Subcutaneous abdominal adipose tissue (tissue), 5 donors: ENCODE measurements at regions not wholly inside any gene's neighbourhood (a gene's known extent, or its start where the extent isn't known, plus 50 kb on each side); places are given as distances from the start of the nearest gene placed in this dataset.

Experiments used
- H3K27ac ChIP-seq: one replicate; pipeline ENCODE4 v1.7.0; 2013; ENCODE audit warnings: low read depth, mild to moderate bottlenecking, inconsistent platforms, low read length, moderate library complexity
- H3K27me3 ChIP-seq, 5 donors: one replicate each; pipeline ENCODE4 v1.7.0; 2013; ENCODE audit warnings: low read length in 5 of 5, inconsistent platforms in 1 of 5; ENCODE audit not compliant: control insufficient read depth in 5 of 5, insufficient read depth in 4 of 5
- H3K36me3 ChIP-seq, 5 donors: one replicate each; pipeline ENCODE4 v1.7.0; 2013; ENCODE audit warnings: low read length in 5 of 5; ENCODE audit not compliant: control insufficient read depth in 5 of 5, insufficient read depth in 5 of 5
- H3K4me1 ChIP-seq, 5 donors: one replicate each; pipeline ENCODE4 v1.7.0; 2013; ENCODE audit warnings: low read length in 5 of 5, mild to moderate bottlenecking in 3 of 5, moderate library complexity in 1 of 5; ENCODE audit not compliant: control insufficient read depth in 5 of 5, insufficient read depth in 5 of 5
- H3K4me3 ChIP-seq, 5 donors: one replicate each; pipeline ENCODE4 v1.7.0; 2013; ENCODE audit warnings: low read length in 5 of 5, low read depth in 1 of 5
- H3K9ac ChIP-seq, 5 donors: one replicate each; pipeline ENCODE4 v1.7.0; 2013; ENCODE audit warnings: low read length in 5 of 5, mild to moderate bottlenecking in 4 of 5, moderate library complexity in 3 of 5
- H3K9me3 ChIP-seq, 5 donors: one replicate each; pipeline ENCODE4 v1.7.0; 2013; ENCODE audit warnings: low read length in 5 of 5; ENCODE audit not compliant: control insufficient read depth in 5 of 5
- donor health status: healthy.
- donor health status: healthy.
- donor health status: healthy.
- donor health status: healthy.
- donor health status: healthy.

DNA sequence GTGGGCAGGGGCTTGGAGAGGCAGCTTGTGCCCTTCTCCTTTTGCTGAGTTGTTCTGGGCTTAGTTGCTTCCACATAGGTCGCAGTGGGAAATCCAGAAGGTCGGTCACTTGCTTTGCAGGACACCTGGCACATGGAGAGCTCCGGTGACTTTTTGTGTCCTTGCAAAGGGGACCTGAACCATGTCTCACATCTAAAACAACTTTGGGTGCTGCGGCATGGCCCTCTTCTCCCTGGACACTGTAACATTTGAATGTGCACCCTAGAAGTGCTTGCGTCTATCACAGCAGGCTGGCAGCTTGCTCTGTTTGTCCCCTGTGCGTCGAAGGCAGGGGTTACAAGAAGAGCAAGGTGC lies 189.9 kb upstream of the TWIST2 start:
- Histone ChIP-seq H3K9ac (no peak overlapping the region), H3K36me3 (no peaks in the 10 kb centered on the region), H3K4me1 (peaks cover 0 to 32% (median 27%) of the 10 kb centered on the region in 5 donors), H3K27ac (no peak overlapping the region), H3K4me3 (no peak overlapping the region), H3K27me3 (no peaks in the 10 kb centered on the region), H3K9me3 (peaks cover 0 to 6% (median 0%) of the 10 kb centered on the region in 5 donors)

DNA sequence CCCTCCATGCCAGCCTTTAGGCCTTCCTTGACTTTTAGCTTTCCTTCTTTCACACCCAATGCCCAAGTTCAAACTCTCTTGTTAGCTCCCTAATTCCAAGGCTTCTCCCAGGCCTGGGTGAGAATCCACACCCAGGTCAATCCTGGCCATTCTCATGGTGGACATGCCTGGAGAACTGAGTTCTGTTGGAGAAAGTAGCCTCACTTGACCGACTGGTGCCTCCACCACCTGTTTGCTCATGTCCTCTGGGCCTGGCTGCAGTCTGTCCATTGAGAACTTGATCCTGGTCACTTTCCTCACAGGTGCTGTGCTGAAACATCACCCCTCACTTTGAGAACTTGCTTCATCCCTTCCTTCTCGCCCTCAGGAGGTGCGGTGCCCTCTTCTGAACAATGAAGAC lies 189.1 kb upstream of the TWIST2 start:
- Histone ChIP-seq H3K4me1 (peaks cover 0 to 26% (median 22%) of the 10 kb centered on the region in 5 donors), H3K9ac (no peak overlapping the region), H3K36me3 (no peaks in the 10 kb centered on the region), H3K27me3 (no peaks in the 10 kb centered on the region), H3K27ac (no peak overlapping the region), H3K4me3 (no peak overlapping the region), H3K9me3 (peaks cover 0 to 6% (median 0%) of the 10 kb centered on the region in 5 donors)

DNA sequence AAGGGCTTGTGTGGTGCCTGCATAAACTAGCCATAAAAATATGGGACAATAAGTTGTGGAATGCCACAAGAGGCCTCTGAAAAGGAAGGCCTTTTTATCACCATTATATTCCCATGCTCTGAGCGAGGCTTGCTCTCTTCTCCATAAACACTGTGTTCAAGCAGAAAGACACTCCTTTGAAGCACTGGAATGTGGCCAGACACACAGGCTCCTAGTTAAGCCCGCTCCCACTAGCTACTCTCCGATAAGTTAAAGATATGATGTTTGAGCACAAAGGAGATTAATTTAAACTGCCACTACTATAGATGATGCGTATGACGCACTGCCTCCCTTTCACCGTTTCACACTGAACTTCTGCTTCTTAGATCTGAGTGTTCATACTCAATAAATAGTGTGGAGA lies 188.7 kb upstream of the TWIST2 start:
- peaks cover 0 to 22% (median 18%) of the 10 kb centered on the region in 5 donors for H3K4me1 ChIP-seq
- no peak overlapping the region for H3K9ac ChIP-seq
- H3K36me3 ChIP-seq, result no peaks in the 10 kb centered on the region
- no peaks in the 10 kb centered on the region for H3K27me3 ChIP-seq
- peaks cover 0 to 6% (median 3%) of the 10 kb centered on the region in 5 donors for H3K9me3 ChIP-seq
- H3K4me3 ChIP-seq, result no peak overlapping the region
- H3K27ac ChIP-seq, result no peak overlapping the region

DNA sequence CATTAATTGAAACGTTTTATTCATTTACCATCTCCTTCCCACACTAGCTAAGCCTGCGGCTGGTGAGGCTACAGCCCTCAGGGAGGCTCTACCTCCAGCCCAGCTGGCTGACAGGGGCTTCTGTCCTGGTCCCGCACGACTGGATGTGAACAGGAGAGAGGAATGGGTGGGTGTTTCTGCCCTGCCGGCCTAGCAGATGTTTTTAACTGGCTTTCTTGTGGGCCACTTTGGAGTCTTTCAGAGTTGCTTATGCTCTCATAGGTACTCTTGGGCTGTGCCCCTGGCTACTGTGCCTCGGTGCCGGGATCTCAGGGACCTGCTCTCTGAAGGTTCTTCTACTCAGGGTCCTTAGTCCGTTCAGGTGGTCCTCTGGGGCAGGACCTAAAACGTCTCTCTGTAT lies 184.3 kb upstream of the TWIST2 start:
- H3K9ac ChIP-seq, result no peak overlapping the region
- H3K27me3 ChIP-seq, result no peaks in the 10 kb centered on the region
- no peak overlapping the region for H3K4me3 ChIP-seq
- H3K27ac ChIP-seq, result no peak overlapping the region
- no peaks in the 10 kb centered on the region for H3K36me3 ChIP-seq
- no peaks in the 10 kb centered on the region for H3K4me1 ChIP-seq
- H3K9me3 ChIP-seq, result peaks cover 0 to 6% (median 3%) of the 10 kb centered on the region in 5 donors

DNA sequence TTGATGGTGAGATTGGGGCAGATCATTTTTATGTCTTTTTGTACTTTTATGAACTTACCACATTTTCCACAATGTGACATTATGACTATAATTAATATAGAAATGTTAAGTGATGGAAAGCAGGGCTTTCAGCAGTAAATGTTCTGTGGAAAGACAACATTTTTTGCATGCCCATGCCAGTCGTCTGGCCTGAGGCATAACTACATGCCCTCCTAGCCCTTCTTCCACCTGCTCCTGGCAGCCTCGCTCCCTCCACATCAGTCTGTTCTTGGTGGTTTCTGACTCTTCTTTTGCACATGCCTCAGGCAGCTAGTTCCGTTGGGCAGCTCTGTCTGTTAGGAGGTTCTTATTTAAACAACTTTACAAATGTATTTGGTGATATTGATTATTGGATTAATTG lies 182.0 kb upstream of the TWIST2 start:
- no peak overlapping the region for H3K27ac ChIP-seq
- no peaks in the 10 kb centered on the region for H3K4me1 ChIP-seq
- peaks cover 0 to 7% (median 6%) of the 10 kb centered on the region in 5 donors for H3K9me3 ChIP-seq
- no peak overlapping the region for H3K4me3 ChIP-seq
- H3K36me3 ChIP-seq, result no peaks in the 10 kb centered on the region
- no peaks in the 10 kb centered on the region for H3K27me3 ChIP-seq
- no peak overlapping the region for H3K9ac ChIP-seq

DNA sequence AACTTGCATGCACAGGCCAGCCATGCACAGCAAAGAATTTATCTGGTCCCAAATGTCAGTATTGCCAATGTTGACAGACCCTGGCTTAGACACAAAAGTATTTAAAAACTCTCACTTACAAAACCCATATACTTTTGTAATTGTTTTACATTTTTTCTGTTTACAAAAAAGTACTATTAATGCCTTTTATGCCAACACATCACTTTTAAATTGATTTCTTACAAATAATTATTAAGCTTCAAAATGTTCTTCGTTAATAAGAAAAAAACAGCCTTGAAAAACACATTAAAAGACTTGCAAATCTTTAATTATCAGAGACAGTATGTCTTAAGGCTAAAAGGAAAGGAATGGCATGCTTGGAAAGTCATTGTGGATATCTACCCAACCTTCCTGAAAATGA lies 181.3 kb upstream of the TWIST2 start:
- no peak overlapping the region for H3K27ac ChIP-seq
- H3K9me3 ChIP-seq, result peaks cover 0 to 11% (median 6%) of the 10 kb centered on the region in 5 donors

DNA sequence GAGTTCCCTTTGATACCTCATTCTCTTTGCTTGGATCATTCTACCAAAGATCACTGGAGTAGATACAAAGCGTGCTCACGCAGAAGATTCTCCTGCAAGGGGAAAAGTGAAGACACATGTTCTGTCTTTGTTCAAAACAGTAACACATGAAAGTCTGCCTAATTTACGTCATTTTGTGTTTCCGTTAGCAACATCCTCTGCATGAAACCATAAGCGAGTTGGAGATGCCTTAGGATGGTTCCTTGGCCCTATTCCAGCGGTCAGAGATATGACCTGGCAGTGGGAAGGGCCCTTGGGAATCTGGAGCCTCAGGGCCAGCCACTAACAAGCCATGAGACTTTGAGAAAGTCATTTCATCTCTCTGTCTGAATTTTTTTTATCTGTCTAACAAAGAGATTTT lies 180.9 kb upstream of the TWIST2 start:
- Histone ChIP-seq H3K9me3 (peaks cover 0 to 11% (median 6%) of the 10 kb centered on the region in 5 donors), H3K27me3 (no peaks in the 10 kb centered on the region), H3K9ac (no peak overlapping the region), H3K27ac (no peak overlapping the region), H3K4me1 (no peaks in the 10 kb centered on the region), H3K36me3 (no peaks in the 10 kb centered on the region), H3K4me3 (no peak overlapping the region)

More for the DNA sequence above, 181.3 kb upstream of the TWIST2 start:
- H3K27me3 ChIP-seq, result no peaks in the 10 kb centered on the region
- no peaks in the 10 kb centered on the region for H3K36me3 ChIP-seq
- H3K9ac ChIP-seq, result no peak overlapping the region
- no peak overlapping the region for H3K4me3 ChIP-seq
- H3K4me1 ChIP-seq, result no peaks in the 10 kb centered on the region

DNA sequence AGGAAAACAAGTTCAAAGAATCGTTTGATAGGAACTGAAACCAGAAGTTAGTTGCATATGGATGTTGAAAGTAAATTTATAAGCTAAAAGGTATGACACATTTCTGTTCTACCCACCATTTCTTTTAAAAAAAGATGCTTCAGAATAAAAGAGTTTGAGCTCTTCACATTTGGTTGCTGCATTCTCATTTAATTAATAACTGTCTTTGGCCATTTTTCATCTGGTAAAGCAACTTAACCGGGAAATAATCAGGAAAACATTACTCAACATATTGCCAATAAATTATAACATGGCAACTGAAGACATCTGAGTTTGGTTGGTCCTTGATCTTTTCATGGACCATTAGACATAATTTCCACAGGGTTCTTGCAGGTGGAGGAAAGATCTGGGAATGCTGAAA lies 180.2 kb upstream of the TWIST2 start:
- Histone ChIP-seq H3K27ac (no peak overlapping the region), H3K4me1 (no peaks in the 10 kb centered on the region), H3K4me3 (no peak overlapping the region), H3K36me3 (no peaks in the 10 kb centered on the region), H3K9ac (no peak overlapping the region), H3K27me3 (no peaks in the 10 kb centered on the region), H3K9me3 (peaks cover 0 to 9% (median 6%) of the 10 kb centered on the region in 5 donors)

DNA sequence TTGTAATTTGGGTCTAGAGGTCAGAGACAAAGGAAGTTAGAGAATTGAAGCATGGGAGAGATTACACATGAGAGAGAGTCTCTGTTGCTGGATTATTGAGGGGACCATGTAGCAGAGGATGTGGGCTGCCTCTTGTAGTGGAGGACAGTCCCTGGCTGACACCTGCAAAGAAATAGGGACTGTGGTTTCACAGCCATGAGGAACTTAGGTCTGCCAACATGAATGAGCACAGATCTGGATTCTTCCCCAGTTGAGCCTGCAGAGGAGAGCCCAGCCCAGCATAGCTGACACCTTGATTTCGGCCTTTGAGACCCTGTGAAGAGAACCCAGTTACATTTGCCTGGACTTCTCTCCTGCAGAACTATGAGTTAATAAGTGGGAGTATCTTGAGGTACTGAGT lies 179.5 kb upstream of the TWIST2 start:
- H3K9ac ChIP-seq, result no peak overlapping the region
- H3K9me3 ChIP-seq, result peaks cover 0 to 9% (median 6%) of the 10 kb centered on the region in 5 donors
- no peak overlapping the region for H3K27ac ChIP-seq
- no peak overlapping the region for H3K4me3 ChIP-seq
- H3K36me3 ChIP-seq, result no peaks in the 10 kb centered on the region
- H3K27me3 ChIP-seq, result no peaks in the 10 kb centered on the region
- no peaks in the 10 kb centered on the region for H3K4me1 ChIP-seq

DNA sequence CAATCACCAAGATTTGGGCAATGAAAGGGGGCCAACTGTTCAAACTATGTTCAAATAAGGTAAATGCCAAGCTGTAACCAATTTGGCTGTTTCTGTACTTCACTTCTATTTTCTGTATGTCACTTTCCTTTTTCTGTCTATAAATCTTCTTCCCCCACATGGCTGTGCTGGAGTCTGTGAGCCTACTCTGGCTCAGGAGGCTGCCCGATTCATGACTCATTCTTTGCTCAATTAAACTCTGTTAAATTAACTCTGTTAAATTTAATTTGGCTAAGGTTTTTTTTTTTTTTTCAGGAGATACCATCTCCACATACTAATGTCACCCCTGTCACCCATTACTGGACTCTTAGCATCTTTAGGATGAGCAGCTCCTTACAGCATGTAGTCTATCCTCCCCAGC lies 178.8 kb upstream of the TWIST2 start:
- peaks cover 0 to 7% (median 6%) of the 10 kb centered on the region in 5 donors for H3K9me3 ChIP-seq
- H3K4me3 ChIP-seq, result no peak overlapping the region
- H3K9ac ChIP-seq, result no peak overlapping the region
- H3K27me3 ChIP-seq, result no peaks in the 10 kb centered on the region
- H3K36me3 ChIP-seq, result no peaks in the 10 kb centered on the region
- H3K27ac ChIP-seq, result no peak overlapping the region
- no peaks in the 10 kb centered on the region for H3K4me1 ChIP-seq

DNA sequence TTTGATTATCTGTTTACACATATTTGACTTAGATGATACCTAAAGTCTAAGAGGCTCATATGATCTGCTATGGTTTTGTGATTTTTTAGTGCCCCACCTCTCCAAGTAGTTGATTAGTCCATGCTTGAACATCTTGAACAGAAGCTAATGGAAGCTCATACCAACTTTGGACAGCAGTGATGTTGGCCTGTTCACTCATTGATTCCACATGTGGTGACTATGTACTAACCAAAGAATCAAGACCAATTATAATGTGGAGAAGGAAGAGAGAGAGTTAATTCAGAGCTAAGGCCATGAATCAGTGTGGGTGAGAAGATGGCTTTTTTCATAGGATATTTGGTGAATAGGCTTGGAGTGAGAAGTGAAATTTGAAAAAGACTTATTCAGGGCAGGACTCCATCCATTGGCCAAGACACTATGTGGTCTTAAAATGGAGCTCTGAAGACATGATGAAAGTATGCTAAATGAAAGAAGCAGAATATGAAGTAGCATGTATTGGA lies 178.3 kb upstream of the TWIST2 start:
- no peaks in the 10 kb centered on the region for H3K27me3 ChIP-seq
- peaks cover 0 to 7% (median 4%) of the 10 kb centered on the region in 5 donors for H3K9me3 ChIP-seq
- H3K4me3 ChIP-seq, result no peak overlapping the region
- H3K9ac ChIP-seq, result no peak overlapping the region
- no peaks in the 10 kb centered on the region for H3K4me1 ChIP-seq
- H3K27ac ChIP-seq, result no peak overlapping the region
- no peaks in the 10 kb centered on the region for H3K36me3 ChIP-seq
